ENCODE measurements at regions not wholly inside any gene's neighbourhood (a gene's known extent, or its start where the extent isn't known, plus 50 kb on each side); places are given as distances from the start of the nearest gene placed in this dataset.

GRCh38 chr16:82504836-82505235, 121.9 kb upstream of the CDH13 start:
- FAIRE-seq (no peak), DNase-seq (ENCODE audit: insufficient read length, low spot score) (no peak)
- no peak for TF ChIP-seq CTCF (IDR thresholded peaks at IDR 0.05; ENCODE audit: insufficient read depth, missing control alignments)

- no peak for TF ChIP-seq CTCF (IDR thresholded peaks at IDR 0.05; ENCODE audit: insufficient read depth, missing control alignments)
Observed at GRCh38 chr16:82499302-82499701, 127.5 kb upstream of the CDH13 start.

GRCh38 chr16:82497139-82497538, 129.6 kb upstream of the CDH13 start:
- DNase-seq (ENCODE audit: insufficient read length, low spot score) (no peak), FAIRE-seq (no peak)
- no peak for TF ChIP-seq CTCF (IDR thresholded peaks at IDR 0.05; ENCODE audit: insufficient read depth, missing control alignments)

More at GRCh38 chr16:82499302-82499701, 127.5 kb upstream of the CDH13 start:
- DNase-seq (ENCODE audit: insufficient read length, low spot score) = no peak
- FAIRE-seq = no peak

- FAIRE-seq = no peak
Observed at GRCh38 chr16:82488460-82488859, 138.3 kb upstream of the CDH13 start.

GRCh38 chr16:82481455-82481854, 145.3 kb upstream of the CDH13 start:
- FAIRE-seq (no peak), DNase-seq (ENCODE audit: insufficient read length, low spot score) (no peak)
- TF ChIP-seq CTCF (IDR thresholded peaks at IDR 0.05; ENCODE audit: insufficient read depth, missing control alignments) = no peak

More at GRCh38 chr16:82488460-82488859, 138.3 kb upstream of the CDH13 start:
- TF ChIP-seq CTCF (IDR thresholded peaks at IDR 0.05; ENCODE audit: insufficient read depth, missing control alignments) = no peak
- DNase-seq (ENCODE audit: insufficient read length, low spot score) = no peak

- no peak for FAIRE-seq
- TF ChIP-seq CTCF (IDR thresholded peaks at IDR 0.05; ENCODE audit: insufficient read depth, missing control alignments) = no peak
- DNase-seq (ENCODE audit: insufficient read length, low spot score) = no peak
Observed at GRCh38 chr16:82476786-82477185, 150.0 kb upstream of the CDH13 start.

- no peak for FAIRE-seq
Observed at GRCh38 chr16:82470620-82471152, 156.1 kb upstream of the CDH13 start.

More at GRCh38 chr16:82470620-82471152, 156.1 kb upstream of the CDH13 start:
- no peak for TF ChIP-seq CTCF (IDR thresholded peaks at IDR 0.05; ENCODE audit: insufficient read depth, missing control alignments)
- DNase-seq (ENCODE audit: insufficient read length, low spot score) = no peak
